ENCODE measurements at regions not wholly inside any gene's neighbourhood (a gene's known extent, or its start where the extent isn't known, plus 50 kb on each side); places are given as distances from the start of the nearest gene placed in this dataset.

GRCh38 chr6:158910484-158911440, 89.2 kb downstream of the RSPH3 start:
- TF ChIP-seq EP300 (IDR thresholded peaks at IDR 0.05; ENCODE audit: borderline replicate concordance in 1 of 2, low read depth in 2 of 2, low read length in 2 of 2) (peak in 1 of 2 experiments; percentile 91; a peak in 1 of 3 replicates), ZNF274 (IDR thresholded peaks at IDR 0.05; ENCODE audit: borderline replicate concordance, extremely low read depth, low read length) (no peak)

Data from H1 (cell line).